A673 (cell line): ENCODE measurements at regions not wholly inside any gene's neighbourhood (a gene's known extent, or its start where the extent isn't known, plus 50 kb on each side); places are given as distances from the start of the nearest gene placed in this dataset.

Source experiments
- BruUV-seq: library from RNA; stranded (reverse); fragments of 400-500 nt; replicated peaks from 2 replicates; lab custom pipeline; 2021; lab: Mats Ljungman, UMichigan
- CTCF ChIA-PET: fragments of 300-600 bp; sonication (Branson Sonifier 250); formaldehyde crosslinking; loops from one replicate; lab custom pipeline; 2022; ENCODE audit warnings: antibody characterized with exemption; lab: Charles Lee
- POLR2A ChIA-PET: fragments of 300-600 bp; sonication (Branson Sonifier 250); formaldehyde crosslinking; loops from one replicate; lab custom pipeline; 2022; ENCODE audit warnings: antibody characterized with exemption; ENCODE audit not compliant: low non-redundant PET; lab: Charles Lee
- DNase-seq: peaks from one replicate; pipeline ENCODE4 v3.0.0-alpha.2; 2015; ENCODE audit warnings: low spot score
- H3K27ac ChIP-seq: fragments of 200-600 bp; sonication (generic); 2 replicates; pipeline ENCODE4 v1.5.1; 2016; ENCODE audit warnings: mixed run types, low read depth, mild to moderate bottlenecking, mixed read lengths, antibody characterized with exemption, low read length; ENCODE audit not compliant: poor library complexity, severe bottlenecking
- H3K27me3 ChIP-seq: fragments of 200-600 bp; sonication (generic); replicated peaks from 2 replicates; pipeline ENCODE4 v1.6.1; 2017; ENCODE audit warnings: mixed run types, low read depth, mild to moderate bottlenecking, mixed read lengths, antibody characterized with exemption, low read length; ENCODE audit not compliant: insufficient read depth, poor library complexity
- H3K36me3 ChIP-seq: fragments of 200-600 bp; sonication (generic); 2 replicates; pipeline ENCODE4 v1.6.1; 2016; ENCODE audit warnings: mixed run types, mild to moderate bottlenecking, mixed read lengths, antibody characterized with exemption, low read length; ENCODE audit not compliant: insufficient read depth, poor library complexity, severe bottlenecking
- H3K4me1 ChIP-seq: fragments of 200-600 bp; sonication (generic); 2 replicates; pipeline ENCODE4 v1.6.1; 2017; ENCODE audit warnings: mixed run types, mild to moderate bottlenecking, mixed read lengths, antibody characterized with exemption, low read length; ENCODE audit not compliant: insufficient read depth, poor library complexity, severe bottlenecking
- H3K4me3 ChIP-seq: fragments of 200-600 bp; sonication (generic); 2 replicates; pipeline ENCODE4 v1.5.1; 2016; ENCODE audit warnings: low read depth, mixed run types, mild to moderate bottlenecking, mixed read lengths, low read length; ENCODE audit not compliant: poor library complexity, severe bottlenecking
- H3K9me3 ChIP-seq: fragments of 200-600 bp; sonication (generic); 2 replicates; pipeline ENCODE4 v1.6.1; 2016; ENCODE audit warnings: mixed run types, low read depth, mild to moderate bottlenecking, mixed read lengths, antibody characterized with exemption, low read length; ENCODE audit not compliant: poor library complexity, severe bottlenecking
- CTCF ChIP-seq: fragments of 300-800, 200-600 bp; sonication (generic); conservative IDR thresholded peaks from 2 replicates; pipeline ENCODE4 v1.5.1; 2017; ENCODE audit warnings: low read depth, mild to moderate bottlenecking, antibody characterized with exemption, low read length, moderate library complexity, mixed read lengths
- EZH2 ChIP-seq: fragments of 200-600 bp; sonication (generic); IDR thresholded peaks from 2 replicates; pipeline ENCODE4 v1.6.1; 2017; ENCODE audit warnings: borderline replicate concordance, low read depth, mild to moderate bottlenecking, mixed read lengths, antibody characterized with exemption, low read length; ENCODE audit not compliant: poor library complexity, severe bottlenecking
- intact Hi-C: fragments of 100-400 bp; cut with micrococcal nuclease; formaldehyde crosslinking; loops from one replicate; pipeline ENCODE4 v1.10.0; 2022; ENCODE audit not compliant: unreplicated experiment

DNA sequence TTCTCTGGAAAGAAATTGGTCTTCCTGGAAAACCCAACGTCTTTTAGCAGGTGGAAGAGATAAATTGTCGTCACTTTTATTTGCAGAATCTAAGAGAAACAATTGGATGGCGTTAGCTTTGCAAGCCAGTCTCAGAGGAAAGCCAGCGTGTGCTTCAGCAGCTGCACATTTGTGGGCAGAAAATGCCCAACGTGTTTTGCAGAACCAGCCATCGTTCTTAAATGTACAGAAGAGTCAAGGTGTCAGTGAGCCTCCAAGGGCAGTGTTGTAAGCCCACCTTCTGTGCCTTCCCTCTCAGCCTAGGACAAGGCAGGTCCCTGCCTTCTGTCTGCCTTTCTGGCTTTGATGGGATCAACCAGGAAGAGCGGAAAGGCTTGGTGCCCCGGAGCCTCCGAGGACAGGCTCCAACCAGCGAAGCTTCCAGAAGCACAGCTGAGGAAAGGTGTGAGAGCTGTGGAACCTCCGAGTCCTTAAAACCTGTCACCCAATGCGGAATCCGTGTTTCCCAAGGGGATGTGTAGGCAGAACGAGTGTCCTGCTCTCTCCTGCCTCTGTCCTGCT is 116.0 kb upstream of the IRX2 start:
- no peak for DNase-seq
- ChIA-PET POLR2A (no interaction called here), CTCF (no interaction called here)
- TF ChIP-seq EZH2 (no peak), CTCF (no peak)
- intact Hi-C loops, result no loop called here
- Histone ChIP-seq H3K4me3 (no peak overlapping the region), H3K27ac (no peak overlapping the region), H3K9me3 (peaks cover 26% of the 10 kb centered on the region), H3K36me3 (no peaks in the 10 kb centered on the region), H3K4me1 (no peaks in the 10 kb centered on the region), H3K27me3 (no peaks in the 10 kb centered on the region)
- no TSS peak for BruUV-seq

DNA sequence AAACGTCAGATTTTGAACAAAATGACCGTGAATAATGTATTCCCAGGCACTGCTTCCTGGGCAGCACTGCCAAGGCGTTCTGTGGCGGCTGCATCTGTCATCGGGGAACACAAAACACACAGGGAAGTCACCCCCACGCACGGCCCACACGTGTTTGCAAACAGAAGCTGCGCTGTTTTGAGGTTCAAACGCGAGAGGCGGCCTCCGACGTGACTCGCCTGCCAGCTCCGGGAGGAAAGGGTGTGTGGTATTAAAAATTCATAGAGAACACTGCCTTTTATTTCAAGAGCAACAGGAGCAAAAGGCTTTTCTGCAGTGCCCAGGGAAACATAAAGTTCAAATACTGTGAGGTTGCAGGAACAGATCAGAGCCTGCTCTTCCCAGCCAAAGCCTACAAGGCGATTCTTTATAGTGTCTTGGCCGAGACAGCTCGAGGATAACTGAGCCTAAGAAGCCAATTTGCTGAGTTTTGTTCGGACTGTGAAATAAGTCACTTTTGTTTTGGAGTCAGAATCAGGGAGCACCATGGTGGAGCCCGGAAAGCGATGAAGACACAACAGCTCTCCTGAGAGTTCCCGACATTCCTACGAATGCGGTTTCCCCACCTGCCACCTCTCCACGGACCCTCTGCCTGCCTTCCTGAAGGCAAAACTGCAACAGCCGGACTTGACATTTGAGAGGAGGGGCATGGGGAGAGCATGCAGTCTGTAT is 115.3 kb upstream of the IRX2 start:
- TF ChIP-seq CTCF (no peak), EZH2 (no peak)
- intact Hi-C loops, result no loop called here
- Histone ChIP-seq H3K27me3 (no peaks in the 10 kb centered on the region), H3K4me1 (no peaks in the 10 kb centered on the region), H3K9me3 (peaks cover 27% of the 10 kb centered on the region), H3K36me3 (no peaks in the 10 kb centered on the region), H3K4me3 (no peak overlapping the region), H3K27ac (no peak overlapping the region)
- CTCF ChIA-PET, result no interaction called here
- no TSS peak for BruUV-seq
- POLR2A ChIA-PET, result no interaction called here
- DNase-seq, result no peak

DNA sequence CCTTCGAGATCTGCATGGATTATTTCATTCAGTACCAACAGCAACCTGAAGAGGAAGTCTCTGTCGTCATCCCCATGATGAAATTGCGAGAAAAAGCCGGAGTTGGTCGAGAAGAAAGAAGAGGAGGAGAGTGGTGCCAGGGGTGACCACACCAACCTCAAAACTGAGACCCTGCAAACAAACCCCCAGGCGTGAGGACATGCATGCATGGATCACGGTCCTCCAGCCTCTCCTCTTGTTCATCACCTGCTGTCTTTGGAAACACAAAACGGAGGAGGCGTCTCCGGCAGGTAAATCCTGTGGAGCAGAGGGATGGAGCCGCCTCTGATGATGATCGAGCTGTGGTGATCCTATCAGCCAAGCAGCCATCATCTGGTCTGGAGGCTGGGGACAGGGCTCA is 114.4 kb upstream of the IRX2 start:
- POLR2A ChIA-PET, result no interaction called here
- DNase-seq, result no peak
- peaks cover 36% of the 10 kb centered on the region for H3K9me3 ChIP-seq
- intact Hi-C loops, result no loop called here
- CTCF ChIA-PET, result no interaction called here
- H3K27me3 ChIP-seq, result no peaks in the 10 kb centered on the region
- no peaks in the 10 kb centered on the region for H3K4me1 ChIP-seq
- no peaks in the 10 kb centered on the region for H3K36me3 ChIP-seq
- no peak overlapping the region for H3K4me3 ChIP-seq
- no peak overlapping the region for H3K27ac ChIP-seq
- no TSS peak for BruUV-seq
- no peak for TF ChIP-seq EZH2
- TF ChIP-seq CTCF, result no peak
